Liver (tissue), 8 donors: ENCODE measurements at regions not wholly inside any gene's neighbourhood (a gene's known extent, or its start where the extent isn't known, plus 50 kb on each side); places are given as distances from the start of the nearest gene placed in this dataset.

Experiments
- DNase-seq: peaks from one replicate; pipeline ENCODE4 v3.0.0-alpha.2; 2017; ENCODE audit warnings: low spot score
- H3K27ac ChIP-seq, 2 donors: one replicate each; pipeline ENCODE4 v1.7.0; 2013; ENCODE audit warnings: inconsistent platforms in 2 of 2, low read length in 2 of 2, control low read depth in 1 of 2, low read depth in 1 of 2, mild to moderate bottlenecking in 1 of 2
- H3K27me3 ChIP-seq, 4 donors: one replicate each; pipeline versions ENCODE4 v1.6.1 to v1.7.0; 2013; ENCODE audit warnings: low read length in 3 of 4, inconsistent platforms in 1 of 4, mild to moderate bottlenecking in 1 of 4, moderate library complexity in 1 of 4; ENCODE audit not compliant: control insufficient read depth in 4 of 4, insufficient read depth in 4 of 4
- H3K36me3 ChIP-seq, 4 donors: one replicate each; pipeline versions ENCODE4 v1.6.1 to v1.7.0; 2013; ENCODE audit warnings: low read length in 3 of 4, mild to moderate bottlenecking in 3 of 4, low read depth in 1 of 4, moderate library complexity in 1 of 4; ENCODE audit not compliant: control insufficient read depth in 4 of 4, insufficient read depth in 3 of 4
- H3K4me1 ChIP-seq, 4 donors: one replicate each; pipeline versions ENCODE4 v1.6.1 to v1.7.0; 2013; ENCODE audit warnings: low read length in 3 of 4, mild to moderate bottlenecking in 3 of 4, moderate library complexity in 1 of 4; ENCODE audit not compliant: control insufficient read depth in 4 of 4, insufficient read depth in 4 of 4
- H3K4me3 ChIP-seq, 3 donors: one replicate each; pipeline versions ENCODE4 v1.6.1 to v1.7.0; 2013; ENCODE audit warnings: low read length in 3 of 3, control low read depth in 1 of 3, low read depth in 1 of 3, mild to moderate bottlenecking in 1 of 3
- H3K9ac ChIP-seq, 2 donors: one replicate each; pipeline ENCODE4 v1.7.0; 2013; ENCODE audit warnings: low read length in 2 of 2, mild to moderate bottlenecking in 2 of 2, moderate library complexity in 2 of 2, control low read depth in 1 of 2, low read depth in 1 of 2
- H3K9me3 ChIP-seq, 4 donors: one replicate each; pipeline versions ENCODE4 v1.6.1 to v1.7.0; 2013; ENCODE audit warnings: low read length in 3 of 4; ENCODE audit not compliant: control insufficient read depth in 4 of 4
- EGR1 ChIP-seq, 2 donors: IDR thresholded peaks; 2 replicates each; pipeline ENCODE4 v1.6.1; 2016 to 2018; ENCODE audit warnings: antibody characterized with exemption in 2 of 2, low read depth in 2 of 2
- FOXA1 ChIP-seq: IDR thresholded peaks from 2 replicates; pipeline ENCODE4 v1.6.1; 2016; ENCODE audit warnings: antibody characterized with exemption
- FOXA2 ChIP-seq: IDR thresholded peaks from 2 replicates; pipeline ENCODE4 v1.6.1; 2016; ENCODE audit warnings: antibody characterized with exemption
- GABPA ChIP-seq, 2 donors: IDR thresholded peaks in 1 of 2; conservative IDR thresholded peaks in 1 of 2; 2 replicates each; pipeline ENCODE4 v1.6.1; 2016; ENCODE audit warnings: antibody characterized with exemption in 2 of 2, mild to moderate bottlenecking in 1 of 2, moderate library complexity in 1 of 2
- HNF4A ChIP-seq, 2 donors: conservative IDR thresholded peaks; 2 replicates each; pipeline ENCODE4 v1.6.1; 2016; ENCODE audit warnings: antibody characterized with exemption in 2 of 2, mild to moderate bottlenecking in 2 of 2
- HNF4G ChIP-seq: IDR thresholded peaks from 2 replicates; pipeline ENCODE4 v1.6.1; 2016; ENCODE audit warnings: antibody characterized with exemption
- JUND ChIP-seq, 2 donors: IDR thresholded peaks; 2 replicates each; pipeline ENCODE4 v1.6.1; 2016; ENCODE audit warnings: antibody characterized with exemption in 2 of 2
- NR2F2 ChIP-seq: IDR thresholded peaks from 2 replicates; pipeline ENCODE4 v1.6.1; 2016; ENCODE audit warnings: antibody characterized with exemption
- RAD21 ChIP-seq, 2 donors: IDR thresholded peaks; 2 replicates each; pipeline ENCODE4 v1.6.1; 2016; ENCODE audit warnings: antibody characterized with exemption in 2 of 2, mild to moderate bottlenecking in 2 of 2
- RXRA ChIP-seq, 2 donors: IDR thresholded peaks; 2 replicates each; pipeline ENCODE4 v1.6.1; 2017 to 2018; ENCODE audit warnings: antibody characterized with exemption in 2 of 2, mild to moderate bottlenecking in 1 of 2
- SP1 ChIP-seq: IDR thresholded peaks from 2 replicates; pipeline ENCODE4 v1.6.1; 2018; ENCODE audit warnings: antibody characterized with exemption, mild to moderate bottlenecking
- TAF1 ChIP-seq: conservative IDR thresholded peaks from 2 replicates; pipeline ENCODE4 v1.6.1; 2016; ENCODE audit warnings: antibody characterized with exemption, mild to moderate bottlenecking
- YY1 ChIP-seq: IDR thresholded peaks from 2 replicates; pipeline ENCODE4 v1.6.1; 2016; ENCODE audit warnings: antibody characterized with exemption, mild to moderate bottlenecking
- WGBS: extraction: QIAGEN DNeasy Blood & Tissue Kit; methylation state at CpG from one replicate; pipeline ENCODE4 v1.1.7; 2013; 5-methylcytosine and 5-hydroxymethylcytosine counted together
- TF ChIP-seq, protein P1 (sequence below): IDR thresholded peaks from 2 replicates; pipeline ENCODE4 v1.6.1; 2016; ENCODE audit warnings: antibody characterized with exemption, mild to moderate bottlenecking
- TF ChIP-seq, protein P2 (sequence below): IDR thresholded peaks from 2 replicates; pipeline ENCODE4 v1.6.1; 2016; ENCODE audit warnings: antibody characterized with exemption
- TF ChIP-seq, protein P3 (sequence below): IDR thresholded peaks from 2 replicates; pipeline ENCODE4 v1.6.1; 2016; ENCODE audit warnings: antibody characterized with exemption
- TF ChIP-seq, protein P4 (sequence below): fragments of 150-350 bp; IDR thresholded peaks from 2 replicates; pipeline ENCODE4 v1.5.1; 2017; ENCODE audit warnings: improper control_type of control experiment, low read depth, low read length; ENCODE audit not compliant: missing input control
- TF ChIP-seq, protein P5 (sequence below): IDR thresholded peaks from 2 replicates; pipeline ENCODE4 v1.6.1; 2016; ENCODE audit warnings: antibody characterized with exemption
- donor health status: healthy.
- donor health status: healthy.
- donor health status: healthy.
- donor health status: healthy.
- donor health status: healthy.

DNA sequence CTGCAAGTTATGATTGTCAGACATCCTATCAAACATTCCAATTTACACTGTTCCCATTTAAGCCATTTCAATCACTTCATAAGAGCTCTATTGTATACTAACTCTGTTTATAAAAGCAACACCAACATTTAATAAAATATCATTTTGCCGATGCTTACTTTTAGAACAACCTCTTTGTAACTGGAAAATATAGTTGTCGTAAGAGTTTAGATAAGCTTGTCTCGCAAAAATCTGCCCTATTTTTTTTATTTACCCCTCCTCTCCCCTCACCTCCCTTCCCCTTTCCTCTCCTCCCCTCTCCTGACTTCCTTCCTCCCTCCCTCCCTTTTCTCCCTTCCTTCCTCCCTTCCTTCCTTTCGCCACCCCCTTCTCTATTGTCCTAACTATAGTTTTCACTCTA, 105.7 kb upstream of the PEX5L start:
- no peak for DNase-seq
- H3K27ac ChIP-seq: no peak overlapping the region
- peaks cover 0 to 3% (median 0%) of the 10 kb centered on the region in 4 donors for H3K9me3 ChIP-seq
- no peak overlapping the region for H3K9ac ChIP-seq
- no peaks in the 10 kb centered on the region for H3K36me3 ChIP-seq
- H3K4me1 ChIP-seq: no peaks in the 10 kb centered on the region
- no peak overlapping the region for H3K4me3 ChIP-seq
- no peaks in the 10 kb centered on the region for H3K27me3 ChIP-seq
- TF ChIP-seq NR2F2: no peak
- TF ChIP-seq, protein P1, sequence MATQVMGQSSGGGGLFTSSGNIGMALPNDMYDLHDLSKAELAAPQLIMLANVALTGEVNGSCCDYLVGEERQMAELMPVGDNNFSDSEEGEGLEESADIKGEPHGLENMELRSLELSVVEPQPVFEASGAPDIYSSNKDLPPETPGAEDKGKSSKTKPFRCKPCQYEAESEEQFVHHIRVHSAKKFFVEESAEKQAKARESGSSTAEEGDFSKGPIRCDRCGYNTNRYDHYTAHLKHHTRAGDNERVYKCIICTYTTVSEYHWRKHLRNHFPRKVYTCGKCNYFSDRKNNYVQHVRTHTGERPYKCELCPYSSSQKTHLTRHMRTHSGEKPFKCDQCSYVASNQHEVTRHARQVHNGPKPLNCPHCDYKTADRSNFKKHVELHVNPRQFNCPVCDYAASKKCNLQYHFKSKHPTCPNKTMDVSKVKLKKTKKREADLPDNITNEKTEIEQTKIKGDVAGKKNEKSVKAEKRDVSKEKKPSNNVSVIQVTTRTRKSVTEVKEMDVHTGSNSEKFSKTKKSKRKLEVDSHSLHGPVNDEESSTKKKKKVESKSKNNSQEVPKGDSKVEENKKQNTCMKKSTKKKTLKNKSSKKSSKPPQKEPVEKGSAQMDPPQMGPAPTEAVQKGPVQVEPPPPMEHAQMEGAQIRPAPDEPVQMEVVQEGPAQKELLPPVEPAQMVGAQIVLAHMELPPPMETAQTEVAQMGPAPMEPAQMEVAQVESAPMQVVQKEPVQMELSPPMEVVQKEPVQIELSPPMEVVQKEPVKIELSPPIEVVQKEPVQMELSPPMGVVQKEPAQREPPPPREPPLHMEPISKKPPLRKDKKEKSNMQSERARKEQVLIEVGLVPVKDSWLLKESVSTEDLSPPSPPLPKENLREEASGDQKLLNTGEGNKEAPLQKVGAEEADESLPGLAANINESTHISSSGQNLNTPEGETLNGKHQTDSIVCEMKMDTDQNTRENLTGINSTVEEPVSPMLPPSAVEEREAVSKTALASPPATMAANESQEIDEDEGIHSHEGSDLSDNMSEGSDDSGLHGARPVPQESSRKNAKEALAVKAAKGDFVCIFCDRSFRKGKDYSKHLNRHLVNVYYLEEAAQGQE: no peak
- no peak for TF ChIP-seq YY1
- TF ChIP-seq RAD21 (IDR thresholded peaks at IDR 0.05): no peak
- no peak for TF ChIP-seq FOXA2
- no peak for TF ChIP-seq TAF1
- TF ChIP-seq, protein P2, sequence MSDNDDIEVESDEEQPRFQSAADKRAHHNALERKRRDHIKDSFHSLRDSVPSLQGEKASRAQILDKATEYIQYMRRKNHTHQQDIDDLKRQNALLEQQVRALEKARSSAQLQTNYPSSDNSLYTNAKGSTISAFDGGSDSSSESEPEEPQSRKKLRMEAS: no peak
- no peak for TF ChIP-seq GABPA (IDR thresholded peaks at IDR 0.05 in 1 of 2, conservative IDR thresholded peaks at IDR 0.05 in 1 of 2)
- TF ChIP-seq, protein P3, sequence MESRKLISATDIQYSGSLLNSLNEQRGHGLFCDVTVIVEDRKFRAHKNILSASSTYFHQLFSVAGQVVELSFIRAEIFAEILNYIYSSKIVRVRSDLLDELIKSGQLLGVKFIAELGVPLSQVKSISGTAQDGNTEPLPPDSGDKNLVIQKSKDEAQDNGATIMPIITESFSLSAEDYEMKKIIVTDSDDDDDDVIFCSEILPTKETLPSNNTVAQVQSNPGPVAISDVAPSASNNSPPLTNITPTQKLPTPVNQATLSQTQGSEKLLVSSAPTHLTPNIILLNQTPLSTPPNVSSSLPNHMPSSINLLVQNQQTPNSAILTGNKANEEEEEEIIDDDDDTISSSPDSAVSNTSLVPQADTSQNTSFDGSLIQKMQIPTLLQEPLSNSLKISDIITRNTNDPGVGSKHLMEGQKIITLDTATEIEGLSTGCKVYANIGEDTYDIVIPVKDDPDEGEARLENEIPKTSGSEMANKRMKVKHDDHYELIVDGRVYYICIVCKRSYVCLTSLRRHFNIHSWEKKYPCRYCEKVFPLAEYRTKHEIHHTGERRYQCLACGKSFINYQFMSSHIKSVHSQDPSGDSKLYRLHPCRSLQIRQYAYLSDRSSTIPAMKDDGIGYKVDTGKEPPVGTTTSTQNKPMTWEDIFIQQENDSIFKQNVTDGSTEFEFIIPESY: no peak
- TF ChIP-seq RXRA (IDR thresholded peaks at IDR 0.05): no peak
- TF ChIP-seq FOXA1: no peak
- TF ChIP-seq HNF4G: no peak
- TF ChIP-seq, protein P4, sequence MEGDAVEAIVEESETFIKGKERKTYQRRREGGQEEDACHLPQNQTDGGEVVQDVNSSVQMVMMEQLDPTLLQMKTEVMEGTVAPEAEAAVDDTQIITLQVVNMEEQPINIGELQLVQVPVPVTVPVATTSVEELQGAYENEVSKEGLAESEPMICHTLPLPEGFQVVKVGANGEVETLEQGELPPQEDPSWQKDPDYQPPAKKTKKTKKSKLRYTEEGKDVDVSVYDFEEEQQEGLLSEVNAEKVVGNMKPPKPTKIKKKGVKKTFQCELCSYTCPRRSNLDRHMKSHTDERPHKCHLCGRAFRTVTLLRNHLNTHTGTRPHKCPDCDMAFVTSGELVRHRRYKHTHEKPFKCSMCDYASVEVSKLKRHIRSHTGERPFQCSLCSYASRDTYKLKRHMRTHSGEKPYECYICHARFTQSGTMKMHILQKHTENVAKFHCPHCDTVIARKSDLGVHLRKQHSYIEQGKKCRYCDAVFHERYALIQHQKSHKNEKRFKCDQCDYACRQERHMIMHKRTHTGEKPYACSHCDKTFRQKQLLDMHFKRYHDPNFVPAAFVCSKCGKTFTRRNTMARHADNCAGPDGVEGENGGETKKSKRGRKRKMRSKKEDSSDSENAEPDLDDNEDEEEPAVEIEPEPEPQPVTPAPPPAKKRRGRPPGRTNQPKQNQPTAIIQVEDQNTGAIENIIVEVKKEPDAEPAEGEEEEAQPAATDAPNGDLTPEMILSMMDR: no peak
- TF ChIP-seq, protein P5, sequence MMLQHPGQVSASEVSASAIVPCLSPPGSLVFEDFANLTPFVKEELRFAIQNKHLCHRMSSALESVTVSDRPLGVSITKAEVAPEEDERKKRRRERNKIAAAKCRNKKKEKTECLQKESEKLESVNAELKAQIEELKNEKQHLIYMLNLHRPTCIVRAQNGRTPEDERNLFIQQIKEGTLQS: no peak
- TF ChIP-seq EGR1 (IDR thresholded peaks at IDR 0.05; ENCODE audit: low read depth in 2 of 2): no peak
- TF ChIP-seq JUND (IDR thresholded peaks at IDR 0.05): no peak
- no peak for TF ChIP-seq SP1
- no peak for TF ChIP-seq HNF4A (conservative IDR thresholded peaks at IDR 0.05)
- WGBS: 76% methylated on average over 4 of the region's 4 CpGs
